ENCODE measurements at regions not wholly inside any gene's neighbourhood (a gene's known extent, or its start where the extent isn't known, plus 50 kb on each side); places are given as distances from the start of the nearest gene placed in this dataset.

- TF ChIP-seq AFF4 (CRISPR knock-in tag; IDR thresholded peaks at IDR 0.05; ENCODE audit: borderline replicate concordance) (no peak), HMGA2 (CRISPR knock-in tag; IDR thresholded peaks at IDR 0.05) (no peak), USF1 (CRISPR knock-in tag; IDR thresholded peaks at IDR 0.05) (no peak), RELA (CRISPR knock-in tag; IDR thresholded peaks at IDR 0.05; ENCODE audit: borderline replicate concordance) (no peak), EMX1 (CRISPR knock-in tag; IDR thresholded peaks at IDR 0.05) (no peak), ZNF281 (CRISPR knock-in tag; IDR thresholded peaks at IDR 0.05) (no peak), CREM (CRISPR knock-in tag; IDR thresholded peaks at IDR 0.05) (no peak), FOXJ3 (CRISPR knock-in tag; IDR thresholded peaks at IDR 0.05; ENCODE audit: borderline replicate concordance) (no peak), ZNF317 (CRISPR knock-in tag; IDR thresholded peaks at IDR 0.05; ENCODE audit: borderline replicate concordance, low read depth) (no peak)
- TF ChIP-seq, protein P1, sequence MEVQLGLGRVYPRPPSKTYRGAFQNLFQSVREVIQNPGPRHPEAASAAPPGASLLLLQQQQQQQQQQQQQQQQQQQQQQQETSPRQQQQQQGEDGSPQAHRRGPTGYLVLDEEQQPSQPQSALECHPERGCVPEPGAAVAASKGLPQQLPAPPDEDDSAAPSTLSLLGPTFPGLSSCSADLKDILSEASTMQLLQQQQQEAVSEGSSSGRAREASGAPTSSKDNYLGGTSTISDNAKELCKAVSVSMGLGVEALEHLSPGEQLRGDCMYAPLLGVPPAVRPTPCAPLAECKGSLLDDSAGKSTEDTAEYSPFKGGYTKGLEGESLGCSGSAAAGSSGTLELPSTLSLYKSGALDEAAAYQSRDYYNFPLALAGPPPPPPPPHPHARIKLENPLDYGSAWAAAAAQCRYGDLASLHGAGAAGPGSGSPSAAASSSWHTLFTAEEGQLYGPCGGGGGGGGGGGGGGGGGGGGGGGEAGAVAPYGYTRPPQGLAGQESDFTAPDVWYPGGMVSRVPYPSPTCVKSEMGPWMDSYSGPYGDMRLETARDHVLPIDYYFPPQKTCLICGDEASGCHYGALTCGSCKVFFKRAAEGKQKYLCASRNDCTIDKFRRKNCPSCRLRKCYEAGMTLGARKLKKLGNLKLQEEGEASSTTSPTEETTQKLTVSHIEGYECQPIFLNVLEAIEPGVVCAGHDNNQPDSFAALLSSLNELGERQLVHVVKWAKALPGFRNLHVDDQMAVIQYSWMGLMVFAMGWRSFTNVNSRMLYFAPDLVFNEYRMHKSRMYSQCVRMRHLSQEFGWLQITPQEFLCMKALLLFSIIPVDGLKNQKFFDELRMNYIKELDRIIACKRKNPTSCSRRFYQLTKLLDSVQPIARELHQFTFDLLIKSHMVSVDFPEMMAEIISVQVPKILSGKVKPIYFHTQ (CRISPR knock-in tag; IDR thresholded peaks at IDR 0.05) = no peak
- TF ChIP-seq, protein P2, sequence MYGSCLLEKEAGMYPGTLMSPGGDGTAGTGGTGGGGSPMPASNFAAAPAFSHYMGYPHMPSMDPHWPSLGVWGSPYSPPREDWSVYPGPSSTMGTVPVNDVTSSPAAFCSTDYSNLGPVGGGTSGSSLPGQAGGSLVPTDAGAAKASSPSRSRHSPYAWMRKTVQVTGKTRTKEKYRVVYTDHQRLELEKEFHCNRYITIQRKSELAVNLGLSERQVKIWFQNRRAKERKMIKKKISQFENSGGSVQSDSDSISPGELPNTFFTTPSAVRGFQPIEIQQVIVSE (CRISPR knock-in tag; IDR thresholded peaks at IDR 0.05; ENCODE audit: borderline replicate concordance) = no peak
Measured at GRCh38 chr11:112558691-112559090, 298.0 kb upstream of the PLET1 start (continued).

- H3K27ac Mint-ChIP-seq = no peak overlapping the region
- no peak for ATAC-seq
- POLR2A ChIA-PET = no interaction called here
- no peak for DNase-seq (ENCODE audit: low spot score)
- no peaks in the 10 kb centered on the region for H3K27me3 Mint-ChIP-seq (ENCODE audit: low read depth)
- H3K36me3 Mint-ChIP-seq = no peaks in the 10 kb centered on the region
- H3K4me3 Mint-ChIP-seq = no peak overlapping the region
- H3K9me3 Mint-ChIP-seq = no peaks in the 10 kb centered on the region
- H3K4me1 Mint-ChIP-seq = peaks cover 5% of the 10 kb centered on the region
- CTCF ChIA-PET = interaction anchor here (1.9 to 3.7 kb wide), 4 partner anchors 8 to 726 kb away, joined by 6 to 32 read pairs (median 12); no protein-coding TSS in a partner anchor
- TF ChIP-seq JAZF1 (CRISPR knock-in tag; IDR thresholded peaks at IDR 0.05) = no peak
- no peak for TF ChIP-seq RORB (CRISPR knock-in tag; IDR thresholded peaks at IDR 0.05)
- TF ChIP-seq ZNF317 (CRISPR knock-in tag; IDR thresholded peaks at IDR 0.05; ENCODE audit: borderline replicate concordance, low read depth) = no peak
- TF ChIP-seq, protein P3, sequence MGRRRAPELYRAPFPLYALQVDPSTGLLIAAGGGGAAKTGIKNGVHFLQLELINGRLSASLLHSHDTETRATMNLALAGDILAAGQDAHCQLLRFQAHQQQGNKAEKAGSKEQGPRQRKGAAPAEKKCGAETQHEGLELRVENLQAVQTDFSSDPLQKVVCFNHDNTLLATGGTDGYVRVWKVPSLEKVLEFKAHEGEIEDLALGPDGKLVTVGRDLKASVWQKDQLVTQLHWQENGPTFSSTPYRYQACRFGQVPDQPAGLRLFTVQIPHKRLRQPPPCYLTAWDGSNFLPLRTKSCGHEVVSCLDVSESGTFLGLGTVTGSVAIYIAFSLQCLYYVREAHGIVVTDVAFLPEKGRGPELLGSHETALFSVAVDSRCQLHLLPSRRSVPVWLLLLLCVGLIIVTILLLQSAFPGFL (CRISPR knock-in tag; IDR thresholded peaks at IDR 0.05; ENCODE audit: borderline replicate concordance) = no peak
- no peak for TF ChIP-seq ESRRA (CRISPR knock-in tag; IDR thresholded peaks at IDR 0.05; ENCODE audit: borderline replicate concordance)
- no peak for TF ChIP-seq E2F4 (CRISPR knock-in tag; IDR thresholded peaks at IDR 0.05; ENCODE audit: borderline replicate concordance, low read depth)
- no peak for TF ChIP-seq NR3C1 (CRISPR knock-in tag; conservative IDR thresholded peaks at IDR 0.05; ENCODE audit: low read depth)
- TF ChIP-seq, protein P4, sequence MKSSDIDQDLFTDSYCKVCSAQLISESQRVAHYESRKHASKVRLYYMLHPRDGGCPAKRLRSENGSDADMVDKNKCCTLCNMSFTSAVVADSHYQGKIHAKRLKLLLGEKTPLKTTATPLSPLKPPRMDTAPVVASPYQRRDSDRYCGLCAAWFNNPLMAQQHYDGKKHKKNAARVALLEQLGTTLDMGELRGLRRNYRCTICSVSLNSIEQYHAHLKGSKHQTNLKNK (CRISPR knock-in tag; IDR thresholded peaks at IDR 0.05) = no peak
- no peak for TF ChIP-seq EMX1 (CRISPR knock-in tag; IDR thresholded peaks at IDR 0.05)
Measured at GRCh38 chr11:112563808-112564207, 303.1 kb upstream of the PLET1 start.

All from WTC11 (cell line).